SK-N-SH treated with all-trans-retinoic acid at 6 μM for 48 hours (cell line): ENCODE measurements at regions not wholly inside any gene's neighbourhood (a gene's known extent, or its start where the extent isn't known, plus 50 kb on each side); places are given as distances from the start of the nearest gene placed in this dataset.

Source experiments
- ATAC-seq: fragments of 200-7000 bp; cut with Tn5 transposase; 3 replicates; pipeline ENCODE4 v1.9.1; 2020; ENCODE audit warnings: mild to moderate bottlenecking, moderate library complexity
- ARNTL ChIP-seq: fragments of 450-650 bp; formaldehyde crosslinking; IDR thresholded peaks from 2 replicates; pipeline ENCODE4 v1.5.0; 2020; ENCODE audit warnings: low read depth, mild to moderate bottlenecking, moderate library complexity, borderline replicate concordance
- BACH2 ChIP-seq: fragments of 250-450 bp; sonication (Bioruptor Pico); IDR thresholded peaks from 2 replicates; pipeline ENCODE4 v1.9.0; 2021; ENCODE audit warnings: mild to moderate bottlenecking, borderline replicate concordance
- CREB5 ChIP-seq: fragments of 250-450 bp; sonication (Bioruptor Pico); IDR thresholded peaks from 2 replicates; pipeline ENCODE4 v1.5.1; 2020; ENCODE audit warnings: low read depth, mild to moderate bottlenecking, moderate library complexity
- CSDC2 ChIP-seq: fragments of 250-450 bp; sonication (Bioruptor Pico); IDR thresholded peaks from 2 replicates; pipeline ENCODE4 v1.5.0; 2020; ENCODE audit warnings: mild to moderate bottlenecking, moderate library complexity
- CSRNP3 ChIP-seq: fragments of 250-450 bp; sonication (Bioruptor Pico); IDR thresholded peaks from 2 replicates; pipeline ENCODE4 v1.5.1; 2021; ENCODE audit warnings: mild to moderate bottlenecking, moderate library complexity
- GLIS3 ChIP-seq: fragments of 250-450 bp; sonication (Bioruptor Pico); IDR thresholded peaks from 2 replicates; pipeline ENCODE4 v1.5.0; 2020; ENCODE audit warnings: mild to moderate bottlenecking, moderate library complexity
- ISL1 ChIP-seq: fragments of 250-450 bp; sonication (Bioruptor Pico); IDR thresholded peaks from 2 replicates; pipeline ENCODE4 v2.1.2; 2022; ENCODE audit warnings: mild to moderate bottlenecking, moderate library complexity
- OSR1 ChIP-seq: fragments of 250-450 bp; sonication (Bioruptor Pico); IDR thresholded peaks from 2 replicates; pipeline ENCODE4 v1.8.0; 2022; ENCODE audit warnings: moderate library complexity, mild to moderate bottlenecking, inconsistent platforms
- POU6F1 ChIP-seq: fragments of 250-450 bp; sonication (Bioruptor Pico); IDR thresholded peaks from 2 replicates; pipeline ENCODE4 v1.8.0; 2021; ENCODE audit warnings: low read depth, mild to moderate bottlenecking, moderate library complexity, borderline replicate concordance
- PPARA ChIP-seq: fragments of 250-450 bp; sonication (Bioruptor Pico); IDR thresholded peaks from 2 replicates; pipeline ENCODE4 v1.5.0; 2020; ENCODE audit warnings: mild to moderate bottlenecking, borderline replicate concordance
- RARB ChIP-seq: fragments of 250-450 bp; sonication (Bioruptor Pico); IDR thresholded peaks from 2 replicates; pipeline ENCODE4 v1.8.0; 2021; ENCODE audit warnings: mild to moderate bottlenecking, moderate library complexity
- SNAI2 ChIP-seq: fragments of 250-450 bp; sonication (Bioruptor Pico); IDR thresholded peaks from 2 replicates; pipeline ENCODE4 v1.5.0; 2020; ENCODE audit warnings: mild to moderate bottlenecking, moderate library complexity
- TCF4 ChIP-seq: fragments of 250-450 bp; sonication (Bioruptor Pico); IDR thresholded peaks from 2 replicates; pipeline ENCODE4 v1.8.0; 2021; ENCODE audit warnings: mild to moderate bottlenecking, moderate library complexity, borderline replicate concordance
- TOX ChIP-seq: fragments of 250-450 bp; sonication (Bioruptor Pico); IDR thresholded peaks from 2 replicates; pipeline ENCODE4 v1.8.0; 2021; ENCODE audit warnings: mild to moderate bottlenecking, moderate library complexity, borderline replicate concordance
- TSHZ2 ChIP-seq: fragments of 250-450 bp; sonication (Bioruptor Pico); IDR thresholded peaks from 2 replicates; pipeline ENCODE4 v1.5.0; 2020; ENCODE audit warnings: mild to moderate bottlenecking, moderate library complexity
- ZC3H10 ChIP-seq: fragments of 250-450 bp; sonication (Bioruptor Pico); IDR thresholded peaks from 2 replicates; pipeline ENCODE4 v1.5.1; 2021; ENCODE audit warnings: mild to moderate bottlenecking, moderate library complexity
- ZFP3 ChIP-seq: fragments of 250-450 bp; sonication (Bioruptor Pico); IDR thresholded peaks from 2 replicates; pipeline ENCODE4 v1.5.0; 2020; ENCODE audit warnings: mild to moderate bottlenecking, moderate library complexity
- ZFP30 ChIP-seq: fragments of 450-650 bp; formaldehyde crosslinking; IDR thresholded peaks from 2 replicates; pipeline ENCODE4 v1.5.0; 2022; ENCODE audit warnings: mild to moderate bottlenecking, moderate library complexity
- ZNF565 ChIP-seq: fragments of 450-650 bp; formaldehyde crosslinking; conservative IDR thresholded peaks from 2 replicates; pipeline ENCODE4 v1.5.0; 2020; ENCODE audit warnings: low read depth, mild to moderate bottlenecking, moderate library complexity
- ZNF70 ChIP-seq: fragments of 450-650 bp; formaldehyde crosslinking; IDR thresholded peaks from 2 replicates; pipeline ENCODE4 v1.5.0; 2020; ENCODE audit warnings: mild to moderate bottlenecking, moderate library complexity
- ZNF8 ChIP-seq: fragments of 450-650 bp; formaldehyde crosslinking; IDR thresholded peaks from 2 replicates; pipeline ENCODE4 v1.5.0; 2020; ENCODE audit warnings: mild to moderate bottlenecking, moderate library complexity

DNA sequence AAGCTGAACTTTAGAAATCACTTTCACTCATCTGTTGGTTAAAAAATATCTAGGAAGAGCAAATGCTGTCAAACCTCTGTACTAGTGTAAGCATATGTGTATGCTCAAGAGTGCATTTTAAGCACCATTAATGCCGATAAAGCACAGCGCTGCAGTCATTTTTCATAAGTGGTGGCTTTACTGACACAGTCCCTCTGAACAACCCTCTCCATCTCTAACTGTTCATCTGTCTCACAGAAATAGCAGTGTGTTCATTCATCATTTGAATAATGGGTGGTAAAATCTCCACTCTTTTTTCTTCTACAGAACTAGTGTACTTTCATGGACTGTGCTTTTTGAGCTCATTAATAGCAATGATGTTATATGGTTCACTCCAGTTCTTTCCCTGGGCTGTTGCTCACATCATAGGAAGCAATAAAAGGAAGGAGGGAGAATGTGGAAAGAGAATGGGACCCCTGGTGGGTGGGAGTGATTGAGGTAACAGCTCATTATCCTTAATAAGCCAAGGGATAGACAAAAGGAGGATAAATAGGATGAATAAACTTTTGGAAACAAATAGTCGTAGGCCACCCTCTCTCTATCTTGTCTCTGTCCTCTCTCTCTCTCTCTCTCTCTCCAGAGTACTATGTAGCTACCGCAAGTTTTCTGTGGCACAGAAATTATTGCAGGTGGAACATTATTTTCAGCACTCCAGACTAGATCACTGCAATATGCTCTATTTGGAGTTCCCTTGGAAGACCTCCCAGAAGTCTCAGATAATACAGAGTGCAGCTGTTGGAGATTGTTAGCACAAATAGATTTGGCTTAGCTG lies 117.9 kb upstream of the PRDM9 start:
- no peak for ATAC-seq
- no peak for TF ChIP-seq ZFP30
- TF ChIP-seq ZFP3 (CRISPR knock-in tag) = no peak
- no peak for TF ChIP-seq RARB (CRISPR knock-in tag)
- no peak for TF ChIP-seq CSRNP3 (CRISPR knock-in tag)
- TF ChIP-seq ZNF8 (CRISPR knock-in tag) = no peak
- no peak for TF ChIP-seq ZC3H10 (CRISPR knock-in tag)

DNA sequence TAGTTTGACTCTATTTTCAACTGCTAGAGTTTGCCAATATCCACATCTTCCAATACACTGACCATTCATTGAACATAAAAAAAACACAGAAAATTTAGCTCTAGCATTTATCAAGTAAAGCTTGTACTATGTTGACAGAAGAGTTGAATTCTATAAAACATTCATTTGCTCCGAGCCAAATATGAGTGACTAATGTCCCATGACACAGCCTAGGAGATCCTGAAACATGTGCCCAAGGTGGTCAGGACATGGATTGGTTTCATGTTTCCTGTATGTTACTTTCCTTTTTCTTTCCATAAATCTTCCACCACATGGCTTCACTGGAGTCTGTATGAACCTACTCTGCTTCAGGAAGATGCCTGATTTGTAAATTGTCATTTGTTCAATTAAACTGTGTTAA lies 122.4 kb upstream of the PRDM9 start:
- no peak for ATAC-seq
- TF ChIP-seq CSRNP3 (CRISPR knock-in tag) (no peak), ZNF8 (CRISPR knock-in tag) (no peak), GLIS3 (no peak), ZFP30 (no peak), ZNF70 (CRISPR knock-in tag) (no peak), TSHZ2 (CRISPR knock-in tag) (no peak), ISL1 (CRISPR knock-in tag) (no peak), CREB5 (CRISPR knock-in tag) (no peak), TOX (CRISPR knock-in tag) (no peak), ZNF565 (no peak), BACH2 (CRISPR knock-in tag) (no peak), CSDC2 (CRISPR knock-in tag) (no peak)

- TF ChIP-seq PPARA (no peak), SNAI2 (CRISPR knock-in tag) (no peak), POU6F1 (no peak)
- ATAC-seq = no peak
These were observed 135.2 kb upstream of the PRDM9 start for GRCh38 chr5:23372177-23372576.

DNA sequence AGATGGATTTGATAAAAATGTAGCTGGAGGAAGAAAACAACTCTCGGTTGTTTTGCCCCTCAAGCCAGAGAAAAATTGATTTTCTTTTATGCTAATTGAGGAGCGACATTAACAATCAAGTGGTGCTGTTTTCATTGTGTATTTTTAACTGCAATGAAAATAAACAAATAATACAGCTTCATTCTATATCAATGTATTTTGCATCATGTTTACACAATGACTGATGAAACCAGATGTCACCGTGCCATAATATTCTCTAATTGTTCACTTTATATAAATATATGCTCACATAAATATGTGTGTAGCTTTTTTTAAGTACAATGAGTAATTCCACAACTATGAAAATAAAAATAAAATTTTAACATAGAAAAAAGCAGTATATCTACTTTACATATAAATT lies 139.0 kb upstream of the PRDM9 start:
- no peak for ATAC-seq
- TF ChIP-seq ZNF565 (no peak), ZC3H10 (CRISPR knock-in tag) (no peak), ISL1 (CRISPR knock-in tag) (no peak), TOX (CRISPR knock-in tag) (no peak), POU6F1 (no peak), ZNF8 (CRISPR knock-in tag) (no peak), CREB5 (CRISPR knock-in tag) (no peak), ARNTL (CRISPR knock-in tag) (no peak), PPARA (no peak), CSDC2 (CRISPR knock-in tag) (no peak), CSRNP3 (CRISPR knock-in tag) (no peak), ZFP30 (no peak), OSR1 (CRISPR knock-in tag) (no peak), TCF4 (CRISPR knock-in tag) (no peak), RARB (CRISPR knock-in tag) (no peak), GLIS3 (no peak), ZFP3 (CRISPR knock-in tag) (no peak)
